G401 (cell line): ENCODE measurements at regions not wholly inside any gene's neighbourhood (a gene's known extent, or its start where the extent isn't known, plus 50 kb on each side); places are given as distances from the start of the nearest gene placed in this dataset.

Experiments used
- DNase-seq: peaks from one replicate; pipeline ENCODE4 v3.0.0-alpha.2; 2015; ENCODE audit warnings: low spot score
- in situ Hi-C: cut with HindIII; loops from 2 replicates; pipeline ENCODE4 v1.10.0; 2016; ENCODE audit warnings: low sequenced_read_pairs, mixed read lengths

DNA sequence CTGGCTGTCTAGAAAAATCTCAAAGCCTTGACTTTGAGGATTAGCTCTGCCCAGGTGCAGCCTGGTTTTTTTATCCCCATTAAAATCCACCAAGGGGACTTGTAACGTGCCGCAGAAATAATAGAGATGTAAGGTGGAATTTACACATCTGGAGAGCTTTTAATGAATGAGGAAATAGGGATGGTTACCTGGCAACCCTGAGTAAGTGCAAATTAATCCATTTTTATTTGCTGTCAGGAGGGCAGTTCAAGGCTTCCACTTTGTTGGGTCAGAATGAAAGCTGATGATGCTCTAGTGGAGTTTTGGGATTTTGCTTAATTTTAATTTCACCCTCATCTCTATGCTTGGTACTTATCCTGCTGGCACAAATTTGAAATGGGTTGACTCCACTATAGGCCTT, 163.4 kb upstream of the CEP162 start:
- in situ Hi-C loops: no loop called here
- no peak for DNase-seq

DNA sequence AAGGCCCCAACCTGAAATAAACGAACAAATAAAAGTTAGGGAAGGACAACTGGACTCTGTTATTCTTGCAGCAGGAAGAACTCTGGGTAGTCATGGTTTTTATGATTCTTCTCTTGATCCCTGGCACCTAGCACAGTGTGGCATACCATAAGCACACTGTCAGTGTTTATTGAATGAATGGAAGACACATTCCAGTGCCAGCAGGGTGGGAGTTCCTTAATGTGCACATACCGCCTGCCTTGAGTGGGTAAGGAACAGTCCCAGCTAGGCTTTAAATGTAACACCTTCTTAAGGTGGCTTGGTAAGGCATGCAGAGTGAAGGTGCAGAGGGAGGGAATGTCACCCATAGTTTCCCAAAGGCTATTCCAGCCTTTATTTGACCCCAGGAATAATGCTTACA, 162.9 kb upstream of the CEP162 start:
- DNase-seq: no peak
- in situ Hi-C loops: no loop called here

DNA sequence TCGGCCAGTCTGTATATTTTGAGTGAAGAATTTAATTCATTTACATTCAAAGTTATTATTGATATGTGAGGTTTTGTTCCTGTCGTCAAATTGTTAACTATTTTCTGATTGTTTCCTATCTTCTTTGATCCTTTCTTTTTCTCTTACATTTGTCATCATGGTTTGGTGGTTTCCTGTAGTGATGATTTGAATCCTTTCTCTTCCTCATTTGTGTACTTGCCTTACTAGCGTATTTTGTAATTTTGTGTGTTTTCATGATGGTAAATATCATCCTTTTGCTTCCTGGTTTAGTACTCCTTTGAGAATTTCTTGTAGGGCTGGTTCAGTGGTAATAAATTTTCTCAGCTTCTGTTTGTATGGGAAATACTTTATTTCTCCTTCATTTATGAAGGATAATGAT, 151.7 kb upstream of the CEP162 start:
- DNase-seq: no peak
- in situ Hi-C loops: no loop called here

DNA sequence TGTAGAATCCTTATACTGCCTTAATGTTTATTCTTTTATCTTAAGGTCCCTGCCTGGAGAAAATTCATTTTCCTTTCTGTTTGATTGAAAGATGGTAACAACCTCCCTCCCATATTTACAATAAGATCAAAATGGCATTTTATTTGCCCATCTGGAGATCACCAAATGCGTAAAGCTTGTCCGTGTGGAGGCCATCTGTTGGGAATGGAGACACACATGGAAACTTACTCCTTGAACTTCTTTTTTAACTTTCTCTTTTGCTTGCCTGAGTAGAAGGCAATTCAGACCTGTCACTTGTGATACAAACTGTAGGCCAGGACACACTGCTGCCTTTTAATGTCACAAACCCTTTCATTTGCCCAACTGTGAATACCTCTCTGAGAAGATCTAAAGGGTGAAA, 144.8 kb upstream of the CEP162 start:
- no peak for DNase-seq
- in situ Hi-C loops: no loop called here

DNA sequence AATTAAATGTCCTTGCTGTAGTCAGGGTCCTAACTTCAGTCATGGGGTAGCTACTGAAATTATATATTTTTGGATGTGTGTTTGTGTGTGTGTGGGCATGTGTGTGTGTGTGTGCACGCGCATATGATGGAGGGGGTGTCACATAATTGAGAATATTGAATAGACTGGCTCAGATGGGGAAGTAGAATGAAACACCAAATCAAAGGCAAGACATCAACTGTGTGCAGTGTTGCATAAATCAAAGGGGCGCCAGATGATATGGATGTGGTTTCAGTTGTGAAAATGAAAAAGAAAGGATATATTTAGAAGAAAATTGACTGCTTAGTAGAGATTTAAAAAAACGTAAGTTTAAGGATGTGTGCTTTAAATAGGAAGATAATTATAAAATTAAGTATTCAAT, 144.2 kb upstream of the CEP162 start:
- in situ Hi-C loops: no loop called here
- DNase-seq: no peak

DNA sequence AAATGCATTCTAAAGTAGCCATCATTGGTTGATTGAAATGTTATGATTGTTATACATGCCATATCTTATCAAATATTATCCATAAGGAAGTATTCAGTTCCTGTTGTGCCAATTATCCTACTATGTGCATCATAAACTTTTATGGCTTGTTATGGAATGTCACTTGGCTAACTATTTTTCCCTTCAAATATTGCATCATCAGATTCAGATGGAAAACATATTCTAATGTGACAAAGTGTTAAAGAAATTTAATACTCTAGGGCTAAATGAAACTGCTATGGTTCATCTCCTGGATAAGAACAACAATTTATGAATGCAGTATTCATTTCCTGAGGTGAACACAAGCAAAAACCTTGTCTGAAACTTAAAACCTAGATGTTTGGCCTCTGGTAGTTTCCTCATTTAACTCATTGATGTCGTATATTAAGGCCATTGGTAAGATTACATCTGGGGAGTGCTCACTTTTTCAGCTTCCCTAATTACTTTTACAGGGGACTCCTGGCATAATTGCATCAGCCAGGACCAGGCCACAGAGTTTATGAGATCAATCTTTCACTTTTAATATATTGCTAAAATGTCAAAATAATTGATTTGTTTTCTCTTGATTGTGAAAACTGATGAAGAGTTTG, 134.9 kb upstream of the CEP162 start:
- in situ Hi-C loops: no loop called here
- DNase-seq: no peak

DNA sequence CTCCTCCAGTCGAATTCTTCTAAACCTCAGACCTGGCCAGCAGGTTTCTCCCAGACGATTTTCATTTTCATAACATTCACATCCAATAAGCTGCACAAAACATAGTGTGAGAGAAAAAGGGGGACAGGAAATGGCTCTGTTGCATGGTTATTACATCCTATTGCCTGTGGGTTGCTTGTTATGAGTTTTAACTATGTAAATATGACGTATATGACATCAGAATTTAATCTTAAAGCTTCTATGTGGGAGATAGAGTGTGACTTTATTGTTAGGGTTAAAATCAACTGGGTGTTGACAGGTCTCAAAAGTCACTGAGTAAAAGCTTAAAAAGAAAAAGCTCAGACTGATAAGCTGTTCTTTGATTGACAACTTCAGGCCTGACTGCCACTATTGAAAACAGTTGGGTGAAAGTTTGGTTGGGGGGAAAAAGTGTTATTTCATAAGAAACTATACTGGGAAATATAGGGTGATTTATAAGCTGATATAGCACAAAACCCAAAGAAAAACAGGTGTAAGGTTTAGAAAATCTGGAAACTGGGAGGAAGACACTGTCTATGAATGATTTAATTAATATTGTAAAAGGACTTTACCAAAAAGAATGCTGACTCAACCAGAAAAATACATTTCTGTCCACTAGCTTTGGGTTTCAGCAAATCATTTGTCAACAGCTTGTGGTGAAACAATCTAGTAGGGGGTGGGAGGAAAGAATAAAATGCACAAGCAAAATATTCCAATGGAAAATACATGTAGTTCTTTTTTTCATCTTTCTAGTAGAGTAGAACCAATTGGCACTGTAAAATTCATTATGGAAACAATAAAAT, 134.1 kb upstream of the CEP162 start:
- in situ Hi-C loops: no loop called here
- no peak for DNase-seq

DNA sequence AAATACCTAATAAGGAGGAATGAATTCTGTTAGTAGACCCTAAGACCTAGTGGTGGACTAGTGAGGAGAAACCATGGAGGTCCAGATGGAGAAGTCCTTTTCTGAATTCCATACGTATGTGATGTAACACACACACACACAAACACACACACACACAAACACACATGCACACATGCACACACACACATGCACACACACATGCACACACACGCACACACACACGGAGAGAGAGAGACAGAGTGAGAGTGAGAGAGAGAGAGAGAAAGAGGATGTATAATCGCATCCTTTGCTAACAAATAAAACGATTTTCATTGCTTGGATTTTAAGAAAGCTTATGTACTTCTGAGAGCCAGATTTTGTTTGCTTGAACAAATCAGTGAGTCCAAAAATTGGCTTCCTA, 132.6 kb upstream of the CEP162 start:
- in situ Hi-C loops: no loop called here
- DNase-seq: no peak

DNA sequence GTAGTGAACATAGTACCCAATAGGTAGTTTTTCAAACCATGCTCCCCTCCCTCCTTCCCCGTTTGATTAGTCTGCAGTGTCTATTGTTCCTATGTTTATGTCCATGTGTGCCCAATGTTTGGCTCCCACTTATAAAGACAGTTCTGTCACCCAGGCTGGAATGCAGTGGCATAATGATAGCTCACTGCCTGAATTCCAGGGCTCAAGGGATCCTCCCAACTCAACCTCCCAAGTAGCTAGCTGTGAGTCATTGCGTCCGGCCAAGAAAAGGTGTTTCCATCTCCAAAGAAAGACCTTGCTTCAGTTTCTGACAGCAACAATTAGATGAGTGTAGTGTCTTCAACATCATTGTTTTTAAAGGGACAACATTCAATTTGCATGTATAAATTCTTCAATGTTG, 131.1 kb upstream of the CEP162 start:
- no peak for DNase-seq
- in situ Hi-C loops: no loop called here

DNA sequence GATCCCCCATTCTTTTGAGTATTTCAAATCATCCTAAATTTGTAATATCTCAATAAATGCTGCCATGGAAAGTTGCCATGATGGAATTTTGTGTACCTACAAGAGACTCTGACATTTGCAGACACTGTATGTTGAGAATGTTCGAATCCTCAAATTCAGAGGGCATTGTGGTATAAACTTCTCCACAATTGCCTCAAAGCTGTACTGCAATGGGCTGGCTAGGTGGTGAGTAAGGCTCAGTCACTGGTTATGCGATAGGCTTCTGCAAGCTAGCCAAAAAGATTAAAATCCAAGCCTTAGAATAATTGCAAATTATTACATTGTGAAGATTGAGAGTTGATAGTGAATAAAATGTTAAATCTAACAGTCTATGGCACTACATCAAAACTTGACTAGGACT, 130.2 kb upstream of the CEP162 start:
- DNase-seq: no peak
- in situ Hi-C loops: no loop called here

DNA sequence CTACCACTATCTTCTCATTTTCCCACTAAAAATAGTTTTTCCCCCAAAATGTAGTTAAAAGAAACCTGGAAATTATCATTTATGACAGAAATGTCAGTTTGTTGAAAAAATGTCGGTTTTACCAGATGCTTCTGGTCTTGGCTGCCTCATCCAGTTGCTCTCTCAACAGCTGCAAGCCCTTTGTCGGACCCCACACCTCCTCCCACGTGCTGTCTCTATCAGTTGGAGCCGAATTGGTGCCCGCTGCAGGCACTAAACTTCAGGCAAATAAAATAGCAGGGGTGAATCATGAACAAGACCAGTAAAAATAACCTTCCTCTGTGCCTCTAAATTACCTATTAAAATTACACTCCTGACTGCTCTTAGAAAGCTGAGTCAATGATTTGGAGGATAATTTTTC, 129.5 kb upstream of the CEP162 start:
- DNase-seq: no peak
- in situ Hi-C loops: no loop called here

DNA sequence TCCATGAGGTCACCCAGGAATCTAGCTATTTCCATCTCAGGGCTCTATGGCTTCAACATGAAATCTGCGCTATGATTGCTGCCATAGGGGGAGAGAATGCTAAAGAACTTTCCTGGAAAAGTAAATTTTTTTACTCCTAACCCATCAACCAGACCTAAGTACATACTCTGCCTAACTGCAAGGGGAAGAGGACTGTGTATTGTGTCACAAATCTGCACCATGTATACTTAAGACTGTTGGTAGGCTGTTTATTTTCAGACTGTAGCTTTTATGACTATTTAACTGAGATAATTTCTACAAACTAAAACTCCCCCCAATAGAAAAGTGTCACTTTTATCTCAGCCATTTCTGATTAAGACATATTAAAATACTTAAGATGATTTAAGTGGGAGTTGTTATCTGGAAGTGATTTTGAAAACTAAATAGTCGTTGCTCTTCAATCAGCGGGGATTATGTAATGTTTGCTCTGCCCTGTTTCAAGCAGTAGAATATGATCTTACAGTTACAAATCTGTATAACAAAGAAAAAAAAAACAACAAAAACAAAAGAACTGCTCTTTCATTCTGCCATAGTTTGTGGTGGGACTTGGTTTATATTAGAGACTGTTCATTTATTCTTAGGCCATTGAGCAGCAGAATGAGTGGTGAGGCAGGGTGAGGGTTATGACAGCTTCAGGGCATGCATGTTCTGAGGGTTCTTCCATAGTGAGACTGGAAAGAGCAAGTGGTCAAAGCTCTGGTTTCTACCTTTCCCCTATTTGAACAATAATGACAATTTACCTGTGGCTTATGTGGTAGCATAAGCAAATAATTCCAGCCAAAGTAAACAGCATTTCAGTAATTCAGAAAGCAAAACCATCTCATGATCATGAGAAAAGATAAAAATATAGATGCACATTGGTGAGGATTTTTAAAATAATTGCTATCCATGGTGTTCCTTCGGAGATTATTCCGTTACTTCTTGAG, 126.3 kb upstream of the CEP162 start:
- DNase-seq: no peak
- in situ Hi-C loops: no loop called here

DNA sequence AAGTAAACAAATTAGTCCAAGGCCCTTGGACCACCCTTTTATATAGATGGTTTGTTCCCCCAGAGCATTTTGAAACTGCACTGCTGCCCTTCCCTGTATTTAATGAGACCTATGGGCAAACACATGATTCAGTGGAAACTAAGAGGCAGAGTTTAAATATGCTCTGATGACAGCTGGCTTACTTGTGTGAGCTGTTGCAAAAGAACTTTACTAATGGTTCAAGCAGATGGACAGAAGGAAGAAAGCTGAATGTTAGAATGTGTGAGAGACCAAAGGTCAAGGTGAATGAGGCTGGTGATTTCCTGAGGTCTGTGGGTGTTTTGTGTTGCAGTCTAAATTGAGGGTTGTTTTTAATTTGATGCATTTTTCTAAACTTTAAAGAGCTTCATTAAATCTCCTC, 123.0 kb upstream of the CEP162 start:
- in situ Hi-C loops: no loop called here
- DNase-seq: no peak

DNA sequence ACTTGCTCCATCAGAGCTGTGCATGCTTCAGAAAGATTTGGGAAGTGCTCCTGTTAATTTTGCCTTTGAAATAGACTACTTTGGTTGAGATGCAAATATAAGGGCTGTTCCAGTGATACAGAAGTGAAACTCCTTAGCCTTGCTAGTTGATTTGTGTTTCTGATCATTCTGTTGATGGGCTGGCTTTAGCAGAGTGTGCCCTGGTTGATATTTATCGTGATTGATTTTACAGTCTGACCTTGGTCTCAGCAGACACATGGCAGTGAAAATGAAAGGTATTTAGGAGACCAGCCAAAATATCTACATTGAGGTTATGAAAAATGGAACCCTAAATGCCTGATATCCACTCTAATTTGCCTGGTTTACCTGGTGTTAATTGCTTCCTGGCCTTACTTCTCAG, 122.1 kb upstream of the CEP162 start:
- in situ Hi-C loops: no loop called here
- DNase-seq: no peak

DNA sequence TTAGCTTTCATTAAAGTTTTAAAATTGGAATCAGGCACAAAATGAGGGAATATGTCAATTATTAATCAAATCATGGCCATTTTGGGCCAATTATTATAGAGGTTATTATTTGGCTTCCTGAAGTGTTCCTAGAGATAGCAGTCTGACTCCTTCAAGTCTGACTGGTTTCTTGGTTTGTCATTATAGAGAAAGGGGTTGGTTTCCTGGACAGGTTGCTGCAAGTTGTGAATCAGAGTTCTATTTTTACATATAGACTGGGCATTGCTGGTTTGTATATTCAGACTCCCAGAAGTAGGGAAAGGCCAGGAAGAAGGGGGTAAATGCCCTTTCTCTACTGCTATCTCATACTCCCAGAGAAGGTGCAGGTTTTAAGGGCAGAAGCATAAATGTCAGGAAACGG, 121.4 kb upstream of the CEP162 start:
- in situ Hi-C loops: no loop called here
- no peak for DNase-seq

DNA sequence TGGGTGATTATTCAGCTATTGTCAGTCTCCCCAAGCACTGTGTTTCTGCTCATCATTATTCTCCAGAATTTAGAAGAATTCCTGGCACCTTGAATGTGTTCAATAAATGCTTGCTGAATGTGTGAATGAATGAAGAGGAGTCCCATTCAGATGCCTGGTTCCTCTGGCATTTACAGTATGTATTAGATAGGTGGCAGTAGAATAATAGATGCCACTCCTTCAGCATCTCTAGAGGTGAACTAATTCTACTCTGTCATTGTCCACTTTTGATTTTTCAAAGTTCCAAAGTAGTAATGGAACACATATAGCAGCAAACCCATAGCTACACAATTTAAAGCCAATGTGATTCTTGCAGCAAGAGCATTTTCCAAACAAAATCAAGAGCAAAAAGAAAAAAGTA, 118.9 kb upstream of the CEP162 start:
- no peak for DNase-seq
- in situ Hi-C loops: no loop called here

DNA sequence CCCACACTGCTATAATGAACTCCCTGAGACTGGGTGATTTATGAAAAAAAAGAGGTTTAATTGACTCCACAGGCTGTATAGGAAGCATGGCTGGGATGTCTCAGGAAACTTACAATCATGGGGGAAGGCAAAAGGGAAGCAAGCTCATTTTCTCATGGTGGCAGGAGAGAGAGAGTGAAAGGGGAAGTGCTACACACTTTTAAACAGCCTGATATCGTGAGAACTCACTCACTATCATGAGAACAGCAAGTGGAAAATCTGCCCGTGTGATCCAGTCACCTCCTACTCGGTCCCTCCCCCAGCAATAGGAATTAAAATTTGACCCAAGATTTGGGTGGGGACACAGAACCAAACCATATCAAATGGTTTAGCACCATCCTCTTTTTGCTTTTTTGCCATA, 116.6 kb upstream of the CEP162 start:
- in situ Hi-C loops: no loop called here
- no peak for DNase-seq

DNA sequence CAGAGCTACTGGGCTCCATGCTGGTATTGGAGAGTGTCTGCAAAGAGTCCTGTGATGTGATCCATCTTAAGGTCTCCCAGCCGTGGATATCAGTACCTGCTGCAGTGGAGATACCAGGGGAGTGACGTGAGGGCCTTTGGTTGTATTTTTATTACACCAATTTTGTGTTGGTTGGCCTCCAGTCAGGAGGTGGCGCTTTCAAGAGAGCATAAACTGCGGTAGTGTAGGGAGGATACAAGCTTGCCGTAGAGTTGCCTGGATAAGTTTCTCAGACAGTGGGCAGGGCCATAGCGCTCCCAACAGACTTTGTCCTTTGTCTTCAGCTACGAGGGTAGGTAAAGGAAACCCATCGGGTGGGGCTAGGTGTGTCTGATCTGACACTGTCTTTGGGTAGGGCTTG, 113.0 kb upstream of the CEP162 start:
- in situ Hi-C loops: no loop called here
- DNase-seq: no peak

DNA sequence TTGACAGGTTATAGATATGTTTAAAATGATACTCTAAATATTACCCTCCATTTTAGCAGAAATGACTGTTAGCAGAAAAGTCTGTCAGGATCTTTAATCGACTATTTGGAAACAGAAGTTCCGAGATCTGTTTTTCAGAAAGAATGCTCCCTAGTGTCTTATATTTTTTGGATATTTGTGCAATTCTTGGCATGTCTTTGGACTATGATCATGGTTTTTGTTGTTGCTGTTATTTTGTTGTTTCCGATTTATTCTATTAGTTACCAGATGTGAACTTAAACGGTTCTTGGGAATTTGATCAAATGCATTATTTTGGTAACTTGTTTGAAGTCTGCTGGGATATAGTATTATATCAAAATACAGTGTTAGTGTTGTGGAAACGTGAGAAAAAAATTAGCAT, 106.4 kb upstream of the CEP162 start:
- in situ Hi-C loops: no loop called here
- DNase-seq: no peak
